Upper lobe of left lung (tissue), 6 donors: ENCODE measurements at regions not wholly inside any gene's neighbourhood (a gene's known extent, or its start where the extent isn't known, plus 50 kb on each side); places are given as distances from the start of the nearest gene placed in this dataset.

Experiments
- ATAC-seq, 2 donors: fragments of 200-7000 bp; cut with Tn5 transposase; one replicate each; pipeline ENCODE4 v1.9.1; 2022; ENCODE audit warnings: mild to moderate bottlenecking in 2 of 2, moderate library complexity in 2 of 2; ENCODE audit not compliant: low FRiP score in 2 of 2
- DNase-seq, 2 donors: peaks; one replicate each; pipeline ENCODE4 v3.0.0-alpha.2; 2019 to 2020
- H3K27ac ChIP-seq, 4 donors: fragments of 200-600 bp; sonication (generic); one replicate each; pipeline ENCODE4 v1.5.1; 2016 to 2019
- H3K27me3 ChIP-seq, 4 donors: fragments of 200-600 bp; sonication (generic); one replicate each; pipeline ENCODE4 v1.5.1; 2017 to 2019
- H3K36me3 ChIP-seq, 4 donors: fragments of 200-600 bp; sonication (generic); one replicate each; pipeline ENCODE4 v1.5.1; 2016 to 2019
- H3K4me1 ChIP-seq, 4 donors: fragments of 200-600 bp; sonication (generic); one replicate each; pipeline ENCODE4 v1.5.1; 2018 to 2019
- H3K4me3 ChIP-seq, 4 donors: fragments of 200-600 bp; sonication (generic); one replicate each; pipeline ENCODE4 v1.5.1; 2017 to 2019; ENCODE audit warnings: mild to moderate bottlenecking in 2 of 4, moderate library complexity in 1 of 4
- H3K9me3 ChIP-seq, 4 donors: fragments of 200-600 bp; sonication (generic); one replicate each; pipeline ENCODE4 v1.5.1; 2018 to 2019
- CTCF ChIP-seq, 6 experiments: fragments of 450-650 bp in 4 of 6; fragments of 200-600 bp in 2 of 6; sonication (generic) in 2 of 6; IDR thresholded peaks; one replicate each; pipeline ENCODE4 v1.5.1; 2016 to 2019; ENCODE audit warnings: antibody characterized with exemption in 6 of 6
- EP300 ChIP-seq, 4 donors: sonication (generic); formaldehyde crosslinking; IDR thresholded peaks; one replicate each; pipeline ENCODE4 v1.5.1; 2017; ENCODE audit warnings: antibody characterized with exemption in 4 of 4, control low read depth in 2 of 4
- POLR2A ChIP-seq, 4 donors: fragments of 450-650 bp; IDR thresholded peaks; one replicate each; pipeline ENCODE4 v1.5.1; 2016 to 2017; ENCODE audit warnings: antibody characterized with exemption in 4 of 4, mild to moderate bottlenecking in 2 of 4
- POLR2AphosphoS5 ChIP-seq, 2 donors: sonication (generic); formaldehyde crosslinking; IDR thresholded peaks; one replicate each; pipeline ENCODE4 v1.5.1; 2017; ENCODE audit warnings: antibody characterized with exemption in 2 of 2
- WGBS, 2 donors: methylation state at CpG; one replicate each; pipeline ENCODE4 v1.1.5; 2017 to 2018; 5-methylcytosine and 5-hydroxymethylcytosine counted together
- donor health status: DM: no; HTN: no; CAD: no; lungs with moderate emphysema.
- donor health status: DM: no; HTN: yes; CAD: no; lungs with severe emphysema.

DNA sequence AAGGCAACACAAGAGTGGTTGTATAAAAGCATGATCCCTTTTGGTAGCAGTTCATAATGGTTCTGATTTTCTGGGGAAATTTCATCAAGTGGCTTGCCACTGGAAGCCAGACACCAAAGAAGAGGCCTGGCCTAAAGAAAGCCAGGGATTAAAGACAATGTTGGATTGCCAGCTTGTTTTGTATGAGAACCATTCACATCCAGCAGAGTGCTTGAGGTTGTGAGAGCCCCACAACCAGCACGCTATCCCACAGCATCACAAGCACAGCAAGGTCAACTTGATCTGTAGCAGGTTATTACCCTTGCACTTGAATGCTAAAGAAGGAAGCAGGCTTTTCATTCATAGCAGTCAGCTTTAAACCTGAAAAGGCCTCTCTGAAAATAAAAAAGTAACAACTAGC, 399.8 kb downstream of the PLPP3 start:
- no peak for TF ChIP-seq POLR2A (IDR thresholded peaks at IDR 0.05)
- TF ChIP-seq POLR2AphosphoS5 (IDR thresholded peaks at IDR 0.05) = no peak
- no peak for TF ChIP-seq EP300 (IDR thresholded peaks at IDR 0.05)
- TF ChIP-seq CTCF (IDR thresholded peaks at IDR 0.05) = no peak
- WGBS, 2 donors = 91 to 96% methylated on average over 1 of the region's 1 CpG
- Histone ChIP-seq H3K36me3 (no peaks in the 10 kb centered on the region), H3K4me1 (peaks cover 0 to 12% (median 8%) of the 10 kb centered on the region in 4 donors), H3K27me3 (no peaks in the 10 kb centered on the region), H3K27ac (no peak overlapping the region), H3K9me3 (no peaks in the 10 kb centered on the region), H3K4me3 (no peak overlapping the region)
- DNase-seq (no peak), ATAC-seq (no peak)

DNA sequence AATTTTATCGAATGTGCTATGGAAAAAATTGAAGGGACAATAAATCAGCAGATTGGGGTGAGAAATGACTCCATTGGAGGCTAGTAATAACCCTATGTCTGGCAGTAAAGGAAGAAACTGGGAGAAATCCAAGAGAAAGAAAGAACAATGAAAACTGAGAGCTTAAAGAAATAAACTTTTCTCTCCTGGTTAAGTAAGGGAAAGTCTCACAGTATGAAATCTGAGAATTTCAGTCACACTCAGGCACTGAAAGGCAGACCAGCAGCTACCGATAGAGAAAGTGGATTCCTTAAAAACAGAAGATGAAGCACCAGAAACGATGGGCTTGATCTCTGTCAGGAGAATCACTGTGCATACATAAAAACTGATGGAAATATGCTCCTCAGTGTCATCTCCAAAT, 404.2 kb downstream of the PLPP3 start:
- 77 to 84% methylated on average over 3 of the region's 3 CpGs for WGBS, 2 donors
- DNase-seq (no peak), ATAC-seq (no peak)
- Histone ChIP-seq H3K36me3 (no peaks in the 10 kb centered on the region), H3K4me3 (no peak overlapping the region), H3K27ac (no peak overlapping the region), H3K27me3 (no peaks in the 10 kb centered on the region), H3K4me1 (peaks cover 0 to 5% (median 2%) of the 10 kb centered on the region in 4 donors), H3K9me3 (no peaks in the 10 kb centered on the region)
- TF ChIP-seq CTCF (IDR thresholded peaks at IDR 0.05) (no peak), POLR2A (IDR thresholded peaks at IDR 0.05) (no peak), POLR2AphosphoS5 (IDR thresholded peaks at IDR 0.05) (no peak), EP300 (IDR thresholded peaks at IDR 0.05) (no peak)

DNA sequence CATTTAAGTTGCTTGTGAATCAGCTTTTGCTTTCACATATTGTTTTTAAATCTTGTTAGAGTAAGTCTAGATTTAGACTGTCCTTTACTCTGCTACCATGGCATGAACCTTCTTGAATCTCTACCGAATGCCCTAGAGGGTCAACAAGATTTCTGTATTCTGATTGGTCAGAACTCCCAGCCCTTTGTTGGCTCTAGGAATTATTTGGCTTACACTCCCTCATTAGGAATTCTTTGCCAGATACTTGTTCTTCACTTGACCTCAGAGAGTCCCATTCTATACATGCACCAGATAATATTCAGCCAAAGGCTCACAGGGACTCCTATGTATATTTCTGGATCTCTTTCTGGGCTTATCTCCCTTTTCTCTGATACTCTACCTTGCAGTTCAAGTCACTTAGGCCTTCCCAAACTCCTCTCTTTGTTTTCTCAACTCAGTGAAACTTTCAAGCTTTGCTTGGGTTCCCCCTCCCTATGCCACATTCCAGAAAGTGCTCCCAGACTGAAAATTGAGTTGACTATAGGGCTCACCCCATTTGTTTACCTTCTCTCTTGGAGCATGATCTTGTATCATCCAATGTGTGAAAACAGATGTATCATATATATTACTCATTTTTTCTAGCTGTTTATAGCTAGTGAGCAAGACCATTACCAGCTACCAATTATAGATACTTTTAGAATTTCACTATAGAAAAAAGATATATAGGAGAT, 405.0 kb downstream of the PLPP3 start:
- no peak for ATAC-seq
- 53 to 89% methylated on average over 1 of the region's 1 CpG for WGBS, 2 donors
- Histone ChIP-seq H3K27me3 (no peaks in the 10 kb centered on the region), H3K9me3 (no peaks in the 10 kb centered on the region), H3K36me3 (no peaks in the 10 kb centered on the region), H3K4me3 (no peak overlapping the region), H3K4me1 (no peaks in the 10 kb centered on the region), H3K27ac (no peak overlapping the region)
- DNase-seq = no peak
- TF ChIP-seq POLR2A (IDR thresholded peaks at IDR 0.05) = no peak
- TF ChIP-seq POLR2AphosphoS5 (IDR thresholded peaks at IDR 0.05) = no peak

- H3K9me3 ChIP-seq = no peaks in the 10 kb centered on the region
- 63 to 81% methylated on average over 1 of the region's 1 CpG for WGBS, 2 donors
- no peaks in the 10 kb centered on the region for H3K36me3 ChIP-seq
- H3K4me3 ChIP-seq = no peak overlapping the region
- no peak overlapping the region for H3K27ac ChIP-seq
- ATAC-seq = no peak
- DNase-seq = no peak
- H3K4me1 ChIP-seq = no peaks in the 10 kb centered on the region
- no peaks in the 10 kb centered on the region for H3K27me3 ChIP-seq
- TF ChIP-seq EP300 (IDR thresholded peaks at IDR 0.05) = no peak
- no peak for TF ChIP-seq POLR2A (IDR thresholded peaks at IDR 0.05)
- TF ChIP-seq CTCF (IDR thresholded peaks at IDR 0.05) = no peak
- TF ChIP-seq POLR2AphosphoS5 (IDR thresholded peaks at IDR 0.05) = no peak
Measured at GRCh38 chr1:56173736-56174135, 405.6 kb downstream of the PLPP3 start.

GRCh38 chr1:56171670-56172069, 407.7 kb downstream of the PLPP3 start:
- DNase-seq (no peak), ATAC-seq (no peak)
- Histone ChIP-seq H3K27me3 (no peaks in the 10 kb centered on the region), H3K4me1 (no peaks in the 10 kb centered on the region), H3K4me3 (no peak overlapping the region), H3K36me3 (no peaks in the 10 kb centered on the region), H3K9me3 (no peaks in the 10 kb centered on the region), H3K27ac (no peak overlapping the region)
- TF ChIP-seq CTCF (IDR thresholded peaks at IDR 0.05) (no peak), POLR2AphosphoS5 (IDR thresholded peaks at IDR 0.05) (no peak), EP300 (IDR thresholded peaks at IDR 0.05) (no peak), POLR2A (IDR thresholded peaks at IDR 0.05) (no peak)
- WGBS, 2 donors = 88 to 97% methylated on average over 1 of the region's 1 CpG
